ENCODE measurements at regions not wholly inside any gene's neighbourhood (a gene's known extent, or its start where the extent isn't known, plus 50 kb on each side); places are given as distances from the start of the nearest gene placed in this dataset.

DNA sequence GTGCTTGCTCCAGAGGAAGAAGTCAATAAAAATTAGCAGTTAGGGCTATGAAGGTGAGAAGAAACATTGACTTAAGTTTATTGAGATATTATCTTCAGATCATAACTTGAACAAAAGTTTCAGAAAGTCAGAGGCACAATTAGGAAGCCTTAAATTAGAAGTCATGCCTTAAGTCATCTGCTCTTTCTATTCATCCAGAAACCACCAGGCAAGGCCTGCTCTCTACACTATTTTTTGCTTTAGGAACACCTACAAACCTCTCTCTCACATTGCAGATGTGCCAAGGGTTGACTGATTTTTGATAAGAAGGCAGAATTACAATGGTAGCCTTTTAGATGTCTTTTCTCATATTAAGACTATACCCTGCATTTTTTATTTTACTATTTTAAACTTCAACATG is 268.7 kb downstream of the SPRY2 start:
- H3T11ph ChIP-seq (ENCODE audit: low read length) = no peak overlapping the region
- peaks cover 0 to 1% (median 0%) of the 10 kb centered on the region in 3 experiments; a peak in 1 of 7 replicates for H3K36me3 Mint-ChIP-seq (ENCODE audit: insufficient read depth in 1 of 3, low read depth in 3 of 3)
- H4K91ac ChIP-seq (ENCODE audit: insufficient read length, low read depth, low read length) = no peak overlapping the region
- DNase-seq = no peak
- H3K79me1 ChIP-seq (ENCODE audit: insufficient read depth, low read depth, low read length, poor library complexity, severe bottlenecking) = no peaks in the 10 kb centered on the region
- no peak overlapping the region for H2BK15ac ChIP-seq (ENCODE audit: low read depth, low read length)
- no peaks in the 10 kb centered on the region for H3K79me2 ChIP-seq (ENCODE audit: insufficient read depth, low read length)
- no peak overlapping the region for H2BK120ac ChIP-seq (ENCODE audit: low read depth, low read length, poor library complexity, severe bottlenecking)
- no peaks in the 10 kb centered on the region for H3K27me3 Mint-ChIP-seq (ENCODE audit: low read depth)
- no peak overlapping the region for H3K23ac ChIP-seq (ENCODE audit: insufficient read length, low read depth, low read length)
- H3K4me1 Mint-ChIP-seq = peaks cover 21 to 22% of the 10 kb centered on the region in 2 experiments
- H4K20me1 ChIP-seq (ENCODE audit: control insufficient read depth, insufficient read depth, insufficient read length) = no peaks in the 10 kb centered on the region
- no peak overlapping the region for H3K14ac ChIP-seq (ENCODE audit: insufficient read depth, low read length)
- H3K27me3 ChIP-seq (ENCODE audit: insufficient read depth, low read length) = no peaks in the 10 kb centered on the region
- no peak overlapping the region for H4K8ac ChIP-seq (replicated peaks; ENCODE audit: insufficient read length, low read depth, low read length)
- H3K4ac ChIP-seq (ENCODE audit: low read depth, low read length) = no peak overlapping the region
- no peaks in the 10 kb centered on the region; the same call in 1 of the 2 replicates for H3K4me1 ChIP-seq (ENCODE audit: insufficient read depth, low read length)
- H3K23me2 ChIP-seq (ENCODE audit: insufficient read length, low read depth, low read length, poor library complexity, severe bottlenecking) = no peaks in the 10 kb centered on the region
- no peak overlapping the region for H3K9ac ChIP-seq (ENCODE audit: extremely low read depth, insufficient read length, low read length)
- no peak overlapping the region for H4K5ac ChIP-seq (ENCODE audit: insufficient read length, low read depth, low read length)
- TF ChIP-seq, protein P1, sequence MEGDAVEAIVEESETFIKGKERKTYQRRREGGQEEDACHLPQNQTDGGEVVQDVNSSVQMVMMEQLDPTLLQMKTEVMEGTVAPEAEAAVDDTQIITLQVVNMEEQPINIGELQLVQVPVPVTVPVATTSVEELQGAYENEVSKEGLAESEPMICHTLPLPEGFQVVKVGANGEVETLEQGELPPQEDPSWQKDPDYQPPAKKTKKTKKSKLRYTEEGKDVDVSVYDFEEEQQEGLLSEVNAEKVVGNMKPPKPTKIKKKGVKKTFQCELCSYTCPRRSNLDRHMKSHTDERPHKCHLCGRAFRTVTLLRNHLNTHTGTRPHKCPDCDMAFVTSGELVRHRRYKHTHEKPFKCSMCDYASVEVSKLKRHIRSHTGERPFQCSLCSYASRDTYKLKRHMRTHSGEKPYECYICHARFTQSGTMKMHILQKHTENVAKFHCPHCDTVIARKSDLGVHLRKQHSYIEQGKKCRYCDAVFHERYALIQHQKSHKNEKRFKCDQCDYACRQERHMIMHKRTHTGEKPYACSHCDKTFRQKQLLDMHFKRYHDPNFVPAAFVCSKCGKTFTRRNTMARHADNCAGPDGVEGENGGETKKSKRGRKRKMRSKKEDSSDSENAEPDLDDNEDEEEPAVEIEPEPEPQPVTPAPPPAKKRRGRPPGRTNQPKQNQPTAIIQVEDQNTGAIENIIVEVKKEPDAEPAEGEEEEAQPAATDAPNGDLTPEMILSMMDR (conservative IDR thresholded peaks at IDR 0.05) = no peak
- H2AFZ ChIP-seq (ENCODE audit: low read length) = no peak overlapping the region
- H3K4me2 ChIP-seq (ENCODE audit: insufficient read depth, insufficient read length, low read length) = no peak overlapping the region
- no peak overlapping the region for H2BK12ac ChIP-seq (ENCODE audit: insufficient read length, low read depth, low read length)
- no peak overlapping the region for H2BK20ac ChIP-seq (ENCODE audit: low read depth, low read length, poor library complexity, severe bottlenecking)
- no peaks in the 10 kb centered on the region for H3K9me3 ChIP-seq (ENCODE audit: control insufficient read depth, low read depth, low read length)
- no peak overlapping the region for H3K56ac ChIP-seq (ENCODE audit: insufficient read length, low read depth, low read length)
- no peaks in the 10 kb centered on the region; a peak in 1 of 5 replicates for H3K9me3 Mint-ChIP-seq
- no peak overlapping the region for H3K4me3 Mint-ChIP-seq
- H2AK5ac ChIP-seq (ENCODE audit: insufficient read length, low read length) = no peak overlapping the region
- no peak overlapping the region for H3K18ac ChIP-seq (ENCODE audit: insufficient read length, low read depth, low read length)
- H2BK5ac ChIP-seq (ENCODE audit: insufficient read length, low read length) = no peak overlapping the region
- H3K27ac ChIP-seq (ENCODE audit: insufficient read length, low read depth, low read length) = no peak overlapping the region
- H3K27ac Mint-ChIP-seq = no peak overlapping the region
